ENCODE measurements at regions not wholly inside any gene's neighbourhood (a gene's known extent, or its start where the extent isn't known, plus 50 kb on each side); places are given as distances from the start of the nearest gene placed in this dataset.
"Not testable (repeated sequence)": the region's sequence is repeated elsewhere in the genome, so short reads cannot be mapped to it uniquely, and the experiment has no call there.

GRCh38 chr3:157922614-157923013, 183.6 kb downstream of the SHOX2 start:
- no peak for DNase-seq (ENCODE audit: extremely low read depth in 1 of 11, low read depth in 9 of 11, low spot score in 4 of 11)

- DNase-seq (ENCODE audit: extremely low read depth in 1 of 11, low read depth in 9 of 11, low spot score in 4 of 11): no peak
Observed at GRCh38 chr3:157921811-157922210, 184.4 kb downstream of the SHOX2 start.

- no peak for DNase-seq (ENCODE audit: extremely low read depth in 1 of 11, low read depth in 9 of 11, low spot score in 4 of 11)
Observed at GRCh38 chr3:157920822-157921700, 185.2 kb downstream of the SHOX2 start.

- no peak for DNase-seq (ENCODE audit: extremely low read depth in 1 of 11, low read depth in 9 of 11, low spot score in 4 of 11)
Observed at GRCh38 chr3:157919319-157919887, 186.8 kb downstream of the SHOX2 start.

GRCh38 chr3:157918402-157918801, 187.8 kb downstream of the SHOX2 start:
- no peak for DNase-seq (ENCODE audit: extremely low read depth in 1 of 11, low read depth in 9 of 11, low spot score in 4 of 11)

- DNase-seq (ENCODE audit: extremely low read depth in 1 of 11, low read depth in 9 of 11, low spot score in 4 of 11): no peak
Observed at GRCh38 chr3:157916672-157917071, 189.5 kb downstream of the SHOX2 start.

GRCh38 chr3:157914882-157915281, 191.3 kb downstream of the SHOX2 start:
- no peak for DNase-seq (ENCODE audit: extremely low read depth in 1 of 11, low read depth in 9 of 11, low spot score in 4 of 11)

GRCh38 chr3:157913741-157914150, 192.5 kb downstream of the SHOX2 start:
- DNase-seq (ENCODE audit: extremely low read depth in 1 of 11, low read depth in 9 of 11, low spot score in 4 of 11): peak in 9 of 11 donors; percentile 9 to 69 (median 31)

GRCh38 chr3:157912514-157913451, 193.4 kb downstream of the SHOX2 start:
- no peak for DNase-seq (ENCODE audit: extremely low read depth in 1 of 11, low read depth in 9 of 11, low spot score in 4 of 11)

- DNase-seq (ENCODE audit: extremely low read depth in 1 of 11, low read depth in 9 of 11, low spot score in 4 of 11): no peak
Observed at GRCh38 chr3:157906627-157907026, 199.6 kb downstream of the SHOX2 start.

GRCh38 chr3:157905885-157906284, 200.3 kb downstream of the SHOX2 start:
- no peak for DNase-seq (ENCODE audit: extremely low read depth in 1 of 11, low read depth in 9 of 11, low spot score in 4 of 11)

GRCh38 chr3:157902680-157903079, 203.5 kb downstream of the SHOX2 start:
- not testable (repeated sequence) for DNase-seq (ENCODE audit: extremely low read depth in 1 of 11, low read depth in 9 of 11, low spot score in 4 of 11)

- no peak for DNase-seq (ENCODE audit: extremely low read depth in 1 of 11, low read depth in 9 of 11, low spot score in 4 of 11)
Observed at GRCh38 chr3:157888040-157888439, 218.2 kb downstream of the SHOX2 start.

GRCh38 chr3:157876556-157876955, 229.7 kb downstream of the SHOX2 start:
- no peak for DNase-seq (ENCODE audit: extremely low read depth in 1 of 11, low read depth in 9 of 11, low spot score in 4 of 11)

- DNase-seq (ENCODE audit: extremely low read depth in 1 of 11, low read depth in 9 of 11, low spot score in 4 of 11): no peak
Observed at GRCh38 chr3:157872902-157873301, 233.3 kb downstream of the SHOX2 start.

- DNase-seq (ENCODE audit: extremely low read depth in 1 of 11, low read depth in 9 of 11, low spot score in 4 of 11): no peak
Observed at GRCh38 chr3:157871838-157872460, 234.3 kb downstream of the SHOX2 start.

- no peak for DNase-seq (ENCODE audit: extremely low read depth in 1 of 11, low read depth in 9 of 11, low spot score in 4 of 11)
Observed at GRCh38 chr3:157871248-157871647, 235.0 kb downstream of the SHOX2 start.

GRCh38 chr3:157868946-157869345, 237.3 kb downstream of the SHOX2 start:
- no peak for DNase-seq (ENCODE audit: extremely low read depth in 1 of 11, low read depth in 9 of 11, low spot score in 4 of 11)

- DNase-seq (ENCODE audit: extremely low read depth in 1 of 11, low read depth in 9 of 11, low spot score in 4 of 11): no peak
Observed at GRCh38 chr3:157868196-157868595, 238.0 kb downstream of the SHOX2 start.

Data from renal cortex interstitium (tissue), 11 donors.